Neural cell (in vitro differentiated cells): ENCODE measurements at regions not wholly inside any gene's neighbourhood (a gene's known extent, or its start where the extent isn't known, plus 50 kb on each side); places are given as distances from the start of the nearest gene placed in this dataset.

ENCODE experiments used
- EZH2 ChIP-seq: fragments of 200-600, 300-800 bp; shearing (Covaris generic), sonication (generic); IDR thresholded peaks from 2 replicates; pipeline ENCODE4 v1.6.1; 2014; ENCODE audit warnings: antibody characterized with exemption, low read length, borderline replicate concordance, mild to moderate bottlenecking; ENCODE audit not compliant: insufficient read depth, poor library complexity, severe bottlenecking
- POLR2AphosphoS5 ChIP-seq: IDR thresholded peaks from 2 replicates; pipeline ENCODE4 v1.6.1; 2012
- RAD21 ChIP-seq: fragments of 450-650 bp; conservative IDR thresholded peaks from 2 replicates; pipeline ENCODE4 v1.6.1; 2014; ENCODE audit warnings: antibody characterized with exemption, mild to moderate bottlenecking, moderate library complexity
- TAF1 ChIP-seq: IDR thresholded peaks from 2 replicates; pipeline ENCODE4 v1.6.1; 2012; ENCODE audit warnings: low read depth
- TF ChIP-seq, protein P1 (sequence below): fragments of 450-650 bp; IDR thresholded peaks from 2 replicates; pipeline ENCODE4 v1.5.1; 2014; ENCODE audit warnings: antibody characterized with exemption, mild to moderate bottlenecking, moderate library complexity; ENCODE audit not compliant: poor library complexity, severe bottlenecking

DNA sequence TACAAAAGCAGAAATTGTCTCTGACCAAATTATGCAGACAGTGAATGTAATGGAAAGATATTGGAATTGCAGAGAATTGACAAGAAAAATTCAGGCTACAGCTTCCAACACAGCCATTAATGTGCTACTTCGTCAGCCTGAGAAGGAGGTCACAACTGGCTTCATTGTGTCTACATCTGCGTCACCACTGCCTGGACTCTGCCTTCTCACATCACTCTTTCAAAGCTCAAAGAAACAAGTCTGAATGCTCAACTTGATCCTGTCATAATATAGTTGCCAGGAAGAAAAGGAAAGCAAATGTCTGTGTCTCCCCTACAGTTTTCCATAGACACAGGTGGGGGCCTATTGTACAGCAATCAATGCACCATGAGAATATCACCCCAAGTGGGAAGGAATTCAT is 806.5 kb upstream of the CDH10 start:
- TF ChIP-seq POLR2AphosphoS5 (no peak), EZH2 (no peak), TAF1 (no peak), RAD21 (no peak)
- TF ChIP-seq, protein P1, sequence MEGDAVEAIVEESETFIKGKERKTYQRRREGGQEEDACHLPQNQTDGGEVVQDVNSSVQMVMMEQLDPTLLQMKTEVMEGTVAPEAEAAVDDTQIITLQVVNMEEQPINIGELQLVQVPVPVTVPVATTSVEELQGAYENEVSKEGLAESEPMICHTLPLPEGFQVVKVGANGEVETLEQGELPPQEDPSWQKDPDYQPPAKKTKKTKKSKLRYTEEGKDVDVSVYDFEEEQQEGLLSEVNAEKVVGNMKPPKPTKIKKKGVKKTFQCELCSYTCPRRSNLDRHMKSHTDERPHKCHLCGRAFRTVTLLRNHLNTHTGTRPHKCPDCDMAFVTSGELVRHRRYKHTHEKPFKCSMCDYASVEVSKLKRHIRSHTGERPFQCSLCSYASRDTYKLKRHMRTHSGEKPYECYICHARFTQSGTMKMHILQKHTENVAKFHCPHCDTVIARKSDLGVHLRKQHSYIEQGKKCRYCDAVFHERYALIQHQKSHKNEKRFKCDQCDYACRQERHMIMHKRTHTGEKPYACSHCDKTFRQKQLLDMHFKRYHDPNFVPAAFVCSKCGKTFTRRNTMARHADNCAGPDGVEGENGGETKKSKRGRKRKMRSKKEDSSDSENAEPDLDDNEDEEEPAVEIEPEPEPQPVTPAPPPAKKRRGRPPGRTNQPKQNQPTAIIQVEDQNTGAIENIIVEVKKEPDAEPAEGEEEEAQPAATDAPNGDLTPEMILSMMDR, result no peak
